Adrenal gland (tissue), 5 donors: ENCODE measurements at regions not wholly inside any gene's neighbourhood (a gene's known extent, or its start where the extent isn't known, plus 50 kb on each side); places are given as distances from the start of the nearest gene placed in this dataset.

ENCODE experiments used
- CTCF ChIP-seq, 6 experiments: fragments of 450-650 bp in 4 of 6; fragments of 200-600 bp in 2 of 6; sonication (generic) in 1 of 6; IDR thresholded peaks; 1 replicate in 5 of 6; 2 replicates in 1 of 6; pipeline versions ENCODE4 v1.5.1 to v1.8.0; 2016 to 2021; ENCODE audit warnings: antibody characterized with exemption in 6 of 6, mild to moderate bottlenecking in 2 of 6, moderate library complexity in 1 of 6
- POLR2A ChIP-seq, 2 donors: fragments of 450-650 bp; IDR thresholded peaks; one replicate each; pipeline ENCODE4 v1.6.1; 2017; ENCODE audit warnings: antibody characterized with exemption in 2 of 2, mild to moderate bottlenecking in 2 of 2, moderate library complexity in 1 of 2
- donor health status: DM: no; HTN: no; CAD: no.

- TF ChIP-seq CTCF (IDR thresholded peaks at IDR 0.05): no peak
- TF ChIP-seq POLR2A (IDR thresholded peaks at IDR 0.05): no peak
Measured at GRCh38 chr2:128632501-128632800, 313.8 kb upstream of the HS6ST1 start.
